Panc1 (cell line): ENCODE measurements at regions not wholly inside any gene's neighbourhood (a gene's known extent, or its start where the extent isn't known, plus 50 kb on each side); places are given as distances from the start of the nearest gene placed in this dataset.

ENCODE experiments used
- ATAC-seq: fragments of 200-7000 bp; cut with Tn5 transposase; 2 replicates; pipeline ENCODE4 v1.9.1; 2020; ENCODE audit warnings: mild to moderate bottlenecking, moderate library complexity
- BruUV-seq: library from RNA; stranded (reverse); fragments of 400-500 nt; replicated peaks from 2 replicates; lab custom pipeline; 2021; lab: Mats Ljungman, UMichigan
- CTCF ChIA-PET: fragments of 300-600 bp; sonication (Branson Sonifier 250); formaldehyde crosslinking; loops from one replicate; lab custom pipeline; 2022; ENCODE audit warnings: antibody characterized with exemption; lab: Charles Lee
- POLR2A ChIA-PET: fragments of 300-600 bp; sonication (Branson Sonifier 250); formaldehyde crosslinking; loops from one replicate; lab custom pipeline; 2022; ENCODE audit warnings: antibody characterized with exemption; lab: Charles Lee
- DNase-seq: peaks from one replicate; pipeline ENCODE4 v3.0.0-alpha.2; 2010; ENCODE audit warnings: low read depth, low spot score
- H3K27ac ChIP-seq: 2 replicates; pipeline ENCODE4 v1.5.1; 2011; ENCODE audit warnings: mild to moderate bottlenecking, low read length, inconsistent platforms
- H3K27me3 ChIP-seq: fragments of 200-500 bp; sonication (Bioruptor generic); 2 replicates; pipeline ENCODE4 v1.6.0; 2014; ENCODE audit warnings: low read length, inconsistent platforms; ENCODE audit not compliant: control insufficient read depth, insufficient read depth
- H3K36me3 ChIP-seq: fragments of 200-500 bp; sonication (Bioruptor generic); 2 replicates; pipeline ENCODE4 v1.5.1; 2014; ENCODE audit warnings: inconsistent platforms, mild to moderate bottlenecking, low read length, moderate library complexity; ENCODE audit not compliant: control insufficient read depth, insufficient read depth
- H3K4me1 ChIP-seq: 2 replicates; pipeline ENCODE4 v1.5.1; 2011; ENCODE audit warnings: inconsistent platforms, mild to moderate bottlenecking, low read length, moderate library complexity; ENCODE audit not compliant: control insufficient read depth, insufficient read depth
- H3K4me3 ChIP-seq, 2 experiments: 2 replicates each; pipeline ENCODE4 v1.5.1; 2011 to 2012; ENCODE audit warnings: low read depth in 2 of 2, low read length in 2 of 2, mild to moderate bottlenecking in 2 of 2, inconsistent platforms in 1 of 2, moderate library complexity in 1 of 2
- H3K9me3 ChIP-seq: fragments of 200-500 bp; sonication (Bioruptor generic); 2 replicates; pipeline ENCODE4 v1.5.1; 2014; ENCODE audit warnings: low read depth, mild to moderate bottlenecking, inconsistent platforms, low read length, moderate library complexity; ENCODE audit not compliant: control insufficient read depth, insufficient read depth
- POLR2AphosphoS5 ChIP-seq: IDR thresholded peaks from 2 replicates; pipeline ENCODE4 v1.6.1; 2012; ENCODE audit warnings: mild to moderate bottlenecking, low read depth, low read length, moderate library complexity
- SIN3A ChIP-seq: IDR thresholded peaks from 2 replicates; pipeline ENCODE4 v1.6.1; 2012; ENCODE audit warnings: low read depth, mild to moderate bottlenecking, low read length, moderate library complexity, borderline replicate concordance; ENCODE audit not compliant: insufficient read depth
- TCF7L2 ChIP-seq: IDR thresholded peaks from 2 replicates; pipeline ENCODE4 v1.6.1; 2011; ENCODE audit warnings: mild to moderate bottlenecking, low read depth, low read length, inconsistent platforms
- in situ Hi-C: cut with HindIII; loops from 2 replicates; pipeline ENCODE4 v1.10.0; 2016; ENCODE audit warnings: low sequenced_read_pairs, low pct_unique_long_range_greater_than_20kb
- intact Hi-C: fragments of 100-400 bp; cut with micrococcal nuclease; formaldehyde crosslinking; loops from one replicate; pipeline ENCODE4 v1.10.0; 2022; ENCODE audit not compliant: unreplicated experiment
- TF ChIP-seq, protein P1 (sequence below): fragments of 450-650 bp; IDR thresholded peaks from 2 replicates; pipeline ENCODE4 v1.5.1; 2017; ENCODE audit warnings: mild to moderate bottlenecking
- TF ChIP-seq, protein P2 (sequence below), 2 experiments: IDR thresholded peaks; 2 replicates each; pipeline ENCODE4 v1.6.1; 2011 to 2012; ENCODE audit warnings: low read depth in 2 of 2, control low read depth in 1 of 2, low read length in 1 of 2, mild to moderate bottlenecking in 1 of 2, moderate library complexity in 1 of 2; ENCODE audit not compliant: insufficient read depth in 1 of 2

DNA sequence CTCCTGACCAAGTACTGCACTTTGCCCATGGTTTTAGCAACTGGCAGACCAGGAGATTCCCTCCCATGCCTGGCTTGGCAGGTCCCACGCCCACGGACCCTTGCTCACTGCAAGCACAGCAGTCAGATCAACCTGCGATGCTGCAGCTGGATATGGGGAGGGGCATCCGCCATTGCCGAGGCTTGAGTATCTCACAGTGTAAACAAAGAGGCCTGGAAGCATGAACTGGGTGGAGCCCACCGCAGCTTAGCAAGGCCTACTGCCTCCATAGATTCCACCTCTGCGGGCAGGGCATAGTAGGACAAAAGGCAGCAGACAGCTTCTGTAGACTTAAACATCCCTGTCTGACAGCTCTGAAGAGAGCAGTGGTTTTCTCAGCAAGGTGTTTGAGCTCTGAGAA lies 479.8 kb downstream of the FUT8 start:
- ChIA-PET POLR2A (no interaction called here), CTCF (no interaction called here)
- no peak overlapping the region for H3K4me3 ChIP-seq
- in situ Hi-C loops (no loop called here), intact Hi-C loops (no loop called here)
- H3K36me3 ChIP-seq, result no peaks in the 10 kb centered on the region
- ATAC-seq (no peak), DNase-seq (no peak)
- TF ChIP-seq, protein P1, sequence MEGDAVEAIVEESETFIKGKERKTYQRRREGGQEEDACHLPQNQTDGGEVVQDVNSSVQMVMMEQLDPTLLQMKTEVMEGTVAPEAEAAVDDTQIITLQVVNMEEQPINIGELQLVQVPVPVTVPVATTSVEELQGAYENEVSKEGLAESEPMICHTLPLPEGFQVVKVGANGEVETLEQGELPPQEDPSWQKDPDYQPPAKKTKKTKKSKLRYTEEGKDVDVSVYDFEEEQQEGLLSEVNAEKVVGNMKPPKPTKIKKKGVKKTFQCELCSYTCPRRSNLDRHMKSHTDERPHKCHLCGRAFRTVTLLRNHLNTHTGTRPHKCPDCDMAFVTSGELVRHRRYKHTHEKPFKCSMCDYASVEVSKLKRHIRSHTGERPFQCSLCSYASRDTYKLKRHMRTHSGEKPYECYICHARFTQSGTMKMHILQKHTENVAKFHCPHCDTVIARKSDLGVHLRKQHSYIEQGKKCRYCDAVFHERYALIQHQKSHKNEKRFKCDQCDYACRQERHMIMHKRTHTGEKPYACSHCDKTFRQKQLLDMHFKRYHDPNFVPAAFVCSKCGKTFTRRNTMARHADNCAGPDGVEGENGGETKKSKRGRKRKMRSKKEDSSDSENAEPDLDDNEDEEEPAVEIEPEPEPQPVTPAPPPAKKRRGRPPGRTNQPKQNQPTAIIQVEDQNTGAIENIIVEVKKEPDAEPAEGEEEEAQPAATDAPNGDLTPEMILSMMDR, result no peak
- no peak for TF ChIP-seq TCF7L2
- TF ChIP-seq SIN3A, result no peak
- TF ChIP-seq, protein P2, sequence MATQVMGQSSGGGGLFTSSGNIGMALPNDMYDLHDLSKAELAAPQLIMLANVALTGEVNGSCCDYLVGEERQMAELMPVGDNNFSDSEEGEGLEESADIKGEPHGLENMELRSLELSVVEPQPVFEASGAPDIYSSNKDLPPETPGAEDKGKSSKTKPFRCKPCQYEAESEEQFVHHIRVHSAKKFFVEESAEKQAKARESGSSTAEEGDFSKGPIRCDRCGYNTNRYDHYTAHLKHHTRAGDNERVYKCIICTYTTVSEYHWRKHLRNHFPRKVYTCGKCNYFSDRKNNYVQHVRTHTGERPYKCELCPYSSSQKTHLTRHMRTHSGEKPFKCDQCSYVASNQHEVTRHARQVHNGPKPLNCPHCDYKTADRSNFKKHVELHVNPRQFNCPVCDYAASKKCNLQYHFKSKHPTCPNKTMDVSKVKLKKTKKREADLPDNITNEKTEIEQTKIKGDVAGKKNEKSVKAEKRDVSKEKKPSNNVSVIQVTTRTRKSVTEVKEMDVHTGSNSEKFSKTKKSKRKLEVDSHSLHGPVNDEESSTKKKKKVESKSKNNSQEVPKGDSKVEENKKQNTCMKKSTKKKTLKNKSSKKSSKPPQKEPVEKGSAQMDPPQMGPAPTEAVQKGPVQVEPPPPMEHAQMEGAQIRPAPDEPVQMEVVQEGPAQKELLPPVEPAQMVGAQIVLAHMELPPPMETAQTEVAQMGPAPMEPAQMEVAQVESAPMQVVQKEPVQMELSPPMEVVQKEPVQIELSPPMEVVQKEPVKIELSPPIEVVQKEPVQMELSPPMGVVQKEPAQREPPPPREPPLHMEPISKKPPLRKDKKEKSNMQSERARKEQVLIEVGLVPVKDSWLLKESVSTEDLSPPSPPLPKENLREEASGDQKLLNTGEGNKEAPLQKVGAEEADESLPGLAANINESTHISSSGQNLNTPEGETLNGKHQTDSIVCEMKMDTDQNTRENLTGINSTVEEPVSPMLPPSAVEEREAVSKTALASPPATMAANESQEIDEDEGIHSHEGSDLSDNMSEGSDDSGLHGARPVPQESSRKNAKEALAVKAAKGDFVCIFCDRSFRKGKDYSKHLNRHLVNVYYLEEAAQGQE (IDR thresholded peaks at IDR 0.05; ENCODE audit: insufficient read depth in 1 of 2, low read depth in 2 of 2, low read length in 1 of 2), result no peak
- TF ChIP-seq POLR2AphosphoS5, result no peak
- no peaks in the 10 kb centered on the region for H3K4me1 ChIP-seq
- BruUV-seq, result no TSS peak
- H3K27ac ChIP-seq, result no peak overlapping the region
- H3K9me3 ChIP-seq, result no peaks in the 10 kb centered on the region
- H3K27me3 ChIP-seq, result no peaks in the 10 kb centered on the region

GRCh38 chr14:65900164-65900563 lies 487.6 kb downstream of the FUT8 start:
- ATAC-seq (no peak), DNase-seq (no peak)
- no peaks in the 10 kb centered on the region for H3K36me3 ChIP-seq
- TF ChIP-seq, protein P2 (IDR thresholded peaks at IDR 0.05; ENCODE audit: insufficient read depth in 1 of 2, low read depth in 2 of 2, low read length in 1 of 2), result no peak
- no peak for TF ChIP-seq TCF7L2
- TF ChIP-seq, protein P1, result no peak
- TF ChIP-seq SIN3A, result no peak
- H3K9me3 ChIP-seq, result no peaks in the 10 kb centered on the region
- POLR2A ChIA-PET, result no interaction called here
- intact Hi-C loops (no loop called here), in situ Hi-C loops (no loop called here)
- BruUV-seq, result no TSS peak
- no peaks in the 10 kb centered on the region for H3K27me3 ChIP-seq
- CTCF ChIA-PET, result no interaction called here
- no peak overlapping the region for H3K4me3 ChIP-seq
- H3K4me1 ChIP-seq, result no peaks in the 10 kb centered on the region
- H3K27ac ChIP-seq, result no peak overlapping the region
